BLaER1 treated with 17β-estradiol and CSF1 and Interleukin-3, amounts not matched to agents 10 nM and 100 nM (cell line): ENCODE measurements at regions not wholly inside any gene's neighbourhood (a gene's known extent, or its start where the extent isn't known, plus 50 kb on each side); places are given as distances from the start of the nearest gene placed in this dataset.
A peak's percentile ranks its signal among the peaks of the same experiment; 100 is the strongest.

Experiments used
- H3K27ac ChIP-seq, 11 experiments: shearing (Covaris generic); formaldehyde crosslinking; 2 replicates each; pipeline ENCODE4 v1.8.1; 2022
- H3K27me3 ChIP-seq, 11 experiments: shearing (Covaris generic); formaldehyde crosslinking; 2 replicates each; pipeline ENCODE4 v1.8.1; 2022
- H3K36me3 ChIP-seq, 11 experiments: shearing (Covaris generic); formaldehyde crosslinking; 2 replicates each; pipeline ENCODE4 v1.8.1; 2022
- H3K4me1 ChIP-seq, 10 experiments: shearing (Covaris generic); formaldehyde crosslinking; 2 replicates each; pipeline ENCODE4 v1.8.1; 2022
- H3K4me2 ChIP-seq, 11 experiments: shearing (Covaris generic); formaldehyde crosslinking; 2 replicates each; pipeline ENCODE4 v1.8.1; 2022
- H3K4me3 ChIP-seq, 10 experiments: shearing (Covaris generic); formaldehyde crosslinking; 2 replicates each; pipeline ENCODE4 v1.8.1; 2022
- H3K9ac ChIP-seq, 11 experiments: shearing (Covaris generic); formaldehyde crosslinking; 2 replicates each; pipeline ENCODE4 v1.8.1; 2022
- H3K9me3 ChIP-seq, 11 experiments: shearing (Covaris generic); formaldehyde crosslinking; replicated peaks in 1 of 11; 2 replicates each; pipeline ENCODE4 v1.8.1; 2022
- H4K20me1 ChIP-seq, 11 experiments: shearing (Covaris generic); formaldehyde crosslinking; 2 replicates each; pipeline ENCODE4 v1.8.1; 2022
- Cebpa-rat ChIP-seq, 11 experiments: shearing (Covaris generic); IDR thresholded peaks; 2 replicates each; pipeline ENCODE4 v1.8.1; 2022

GRCh38 chr12:98423963-98424362, 91.4 kb upstream of the TMPO start:
- Histone ChIP-seq H4K20me1 (no peaks in the 10 kb centered on the region), H3K4me1 (peaks cover 6 to 44% (median 22%) of the 10 kb centered on the region in 10 experiments), H3K4me2 (peak overlapping the region in 1 of 11 experiments; percentile 52; a peak in 1 of 22 replicates), H3K36me3 (peaks cover 0 to 34% (median 0%) of the 10 kb centered on the region in 11 experiments; a peak in 6 of 22 replicates), H3K4me3 (no peak overlapping the region), H3K27ac (no peak overlapping the region), H3K9me3 (0 out of 22 replicates have a peak, but pooled peaks cover 0 to under 1% (median 0%) of the 10 kb centered on the region in 11 experiments), H3K9ac (no peak overlapping the region), H3K27me3 (no peaks in the 10 kb centered on the region)
- no peak for TF ChIP-seq Cebpa-rat (IDR thresholded peaks at IDR 0.05)

DNA sequence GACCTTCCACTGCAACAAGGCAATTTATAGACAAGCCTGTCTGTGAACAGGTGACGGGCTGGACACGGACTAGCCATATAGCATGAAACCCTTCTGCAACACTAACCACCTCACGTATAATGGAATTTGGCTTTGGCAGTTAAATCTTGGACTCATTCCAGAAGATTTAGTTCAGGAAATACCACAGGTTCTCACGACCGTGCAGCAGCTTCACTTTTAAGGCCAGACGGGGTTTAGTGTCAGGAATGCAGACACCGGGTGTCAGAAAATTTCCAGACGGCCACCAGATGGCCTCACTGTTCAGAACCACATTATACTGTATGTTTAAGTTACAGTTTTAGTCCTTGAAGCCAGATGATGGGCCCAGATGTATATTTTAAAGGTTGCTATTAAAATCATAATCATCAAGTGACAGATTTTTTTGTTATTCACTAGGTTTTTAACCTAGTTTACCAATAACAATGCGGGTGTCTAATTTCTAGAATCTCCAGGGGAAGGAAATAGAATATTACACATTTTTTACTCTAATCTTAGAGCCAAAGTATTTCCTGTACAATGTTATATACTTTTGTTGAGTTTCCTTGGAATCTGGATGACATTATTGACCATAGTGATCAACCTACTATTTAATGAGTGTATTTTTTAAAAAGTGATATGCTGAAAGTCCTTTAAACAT, 90.5 kb upstream of the TMPO start:
- peak overlapping the region in 3 of 11 experiments; percentile 27 to 54 (median 33); a peak in 3 of 22 replicates for H3K27ac ChIP-seq
- peaks cover 0 to 8% (median 0%) of the 10 kb centered on the region in 11 experiments; a peak in 1 of 22 replicates for H3K9me3 ChIP-seq
- peaks cover 0 to 34% (median 0%) of the 10 kb centered on the region in 11 experiments; a peak in 6 of 22 replicates for H3K36me3 ChIP-seq
- H3K27me3 ChIP-seq: no peaks in the 10 kb centered on the region
- peak overlapping the region in 5 of 11 experiments; percentile 0 to 63 (median 56); a peak in 8 of 22 replicates for H3K4me2 ChIP-seq
- H4K20me1 ChIP-seq: no peaks in the 10 kb centered on the region
- peaks cover 0 to 35% (median 14%) of the 10 kb centered on the region in 10 experiments; a peak in 13 of 20 replicates for H3K4me1 ChIP-seq
- H3K9ac ChIP-seq: 0 out of 22 replicates have a peak overlapping the region, but pooled peaks of 1 of the 11 experiments have one; percentile 13
- TF ChIP-seq Cebpa-rat (IDR thresholded peaks at IDR 0.05): no peak
- no peak overlapping the region for H3K4me3 ChIP-seq

DNA sequence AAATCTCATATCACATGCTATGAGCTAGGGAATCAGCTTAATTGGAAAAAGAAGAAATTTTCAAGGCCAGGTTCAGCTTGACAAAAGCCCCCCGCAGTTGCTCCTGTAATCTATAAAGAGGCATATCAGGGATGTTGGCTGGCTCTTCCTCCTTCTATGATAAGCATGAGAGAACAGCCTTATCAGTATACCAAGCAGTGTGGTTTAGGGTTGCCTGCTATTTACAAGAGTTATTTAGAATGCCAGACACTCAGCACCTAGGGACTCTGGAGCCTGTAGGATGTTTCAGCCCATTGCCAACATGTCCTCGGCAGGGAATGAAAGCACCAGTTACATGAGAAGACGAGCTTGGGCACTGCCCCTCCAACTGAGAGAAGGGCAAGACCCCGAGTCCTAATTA, 89.5 kb upstream of the TMPO start:
- Histone ChIP-seq H3K27me3 (no peaks in the 10 kb centered on the region), H3K9me3 (peaks cover 0 to 8% (median 0%) of the 10 kb centered on the region in 11 experiments; a peak in 3 of 22 replicates), H3K36me3 (peaks cover 0 to 32% (median 0%) of the 10 kb centered on the region in 11 experiments; a peak in 6 of 22 replicates), H4K20me1 (no peaks in the 10 kb centered on the region), H3K9ac (peak overlapping the region in 3 of 11 experiments; percentile 9 to 26 (median 20); a peak in 4 of 22 replicates), H3K4me1 (peaks cover 0 to 27% (median 12%) of the 10 kb centered on the region in 10 experiments; a peak in 12 of 20 replicates), H3K27ac (peak overlapping the region in 5 of 11 experiments; percentile 26 to 54 (median 33); a peak in 9 of 22 replicates), H3K4me2 (peak overlapping the region in 5 of 11 experiments; percentile 4 to 59 (median 52); a peak in 10 of 22 replicates), H3K4me3 (no peak overlapping the region)
- no peak for TF ChIP-seq Cebpa-rat (IDR thresholded peaks at IDR 0.05)

GRCh38 chr12:98431089-98431488, 84.3 kb upstream of the TMPO start:
- H3K9me3 ChIP-seq: peaks cover 18 to 36% (median 21%) of the 10 kb centered on the region in 11 experiments
- H3K4me2 ChIP-seq: peak overlapping the region in 6 of 11 experiments; percentile 10 to 52 (median 38); a peak in 10 of 22 replicates
- H3K4me3 ChIP-seq: no peak overlapping the region
- H3K27ac ChIP-seq: peak overlapping the region in 4 of 11 experiments; percentile 15 to 41 (median 30); a peak in 4 of 22 replicates
- peaks cover 0 to 14% (median 0%) of the 10 kb centered on the region in 11 experiments; a peak in 4 of 22 replicates for H3K36me3 ChIP-seq
- no peak overlapping the region for H3K9ac ChIP-seq
- peaks cover 0 to 37% (median 5%) of the 10 kb centered on the region in 10 experiments; a peak in 11 of 20 replicates for H3K4me1 ChIP-seq
- H3K27me3 ChIP-seq: no peaks in the 10 kb centered on the region
- TF ChIP-seq Cebpa-rat (IDR thresholded peaks at IDR 0.05): no peak
- no peaks in the 10 kb centered on the region for H4K20me1 ChIP-seq

DNA sequence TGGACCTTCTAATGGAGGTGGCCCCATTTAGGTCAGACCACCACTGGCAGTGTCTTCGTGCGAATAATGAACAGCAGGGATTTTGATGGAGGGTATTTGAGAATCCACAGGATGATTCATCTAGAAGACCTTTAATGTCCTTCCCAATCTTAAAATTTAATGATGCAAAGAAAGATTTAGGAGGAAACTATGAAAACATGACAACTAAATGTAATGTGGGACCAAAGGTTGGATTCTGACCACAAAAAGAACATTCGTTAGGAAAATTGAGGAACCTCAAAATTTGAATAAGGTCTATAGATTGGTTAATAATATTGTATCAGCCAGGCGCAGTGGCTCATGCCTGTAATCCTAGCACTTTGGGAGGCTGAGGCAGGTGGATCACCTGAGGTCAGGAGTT, 78.2 kb upstream of the TMPO start:
- Histone ChIP-seq H3K4me2 (peak overlapping the region in 5 of 11 experiments; percentile 36 to 96 (median 81); a peak in 9 of 22 replicates), H4K20me1 (no peaks in the 10 kb centered on the region), H3K36me3 (peaks cover 0 to 14% (median 0%) of the 10 kb centered on the region in 11 experiments; a peak in 4 of 22 replicates), H3K27ac (peak overlapping the region in 6 of 11 experiments; percentile 48 to 100 (median 97); a peak in 12 of 22 replicates), H3K27me3 (no peaks in the 10 kb centered on the region), H3K4me1 (peaks cover 0 to 71% (median 38%) of the 10 kb centered on the region in 10 experiments; a peak in 17 of 20 replicates), H3K4me3 (peak overlapping the region in 1 of 10 experiments; percentile 44; a peak in 1 of 20 replicates), H3K9ac (peak overlapping the region in 2 of 11 experiments; percentile 41 to 50; a peak in 1 of 22 replicates), H3K9me3 (peaks cover 19 to 38% (median 22%) of the 10 kb centered on the region in 11 experiments)
- no peak for TF ChIP-seq Cebpa-rat (IDR thresholded peaks at IDR 0.05)

DNA sequence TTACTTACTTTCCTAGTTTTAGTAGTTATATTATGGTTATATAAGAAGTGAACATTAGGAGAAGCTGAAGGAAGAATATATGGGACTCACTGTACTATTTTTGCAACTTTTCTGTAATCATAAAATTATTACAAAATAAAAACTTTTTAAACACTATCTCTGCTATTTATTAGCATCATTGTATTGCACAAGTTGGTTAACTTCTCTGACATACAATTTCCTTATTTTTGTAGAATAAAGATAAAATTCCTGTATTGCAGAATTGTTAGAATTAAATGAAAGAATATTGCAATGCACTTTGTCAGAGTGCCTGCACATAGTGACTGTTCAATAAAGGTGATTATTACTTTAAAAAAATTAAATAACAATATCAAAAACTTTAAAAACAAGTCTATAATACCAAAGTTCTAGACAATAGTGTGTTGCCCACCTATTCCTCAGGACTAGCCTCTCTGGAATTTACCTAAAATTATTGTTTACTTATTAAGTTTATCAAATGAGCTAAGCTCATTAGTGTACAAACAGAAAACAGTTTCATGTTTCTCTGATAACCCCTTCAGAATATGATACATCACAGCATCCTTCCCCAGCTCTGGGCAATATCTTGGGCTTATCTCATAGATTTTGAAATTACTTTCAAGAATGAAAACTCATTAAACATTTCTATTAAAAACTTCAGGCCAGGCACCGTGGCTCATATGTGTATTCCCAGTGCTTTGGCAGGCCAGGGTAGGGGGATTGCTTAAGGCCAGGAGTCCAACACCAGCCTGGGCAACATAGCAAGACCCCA, 77.4 kb upstream of the TMPO start:
- TF ChIP-seq Cebpa-rat (IDR thresholded peaks at IDR 0.05): no peak
- H3K9ac ChIP-seq: peak overlapping the region in 6 of 11 experiments; percentile 79 to 91 (median 85); a peak in 12 of 22 replicates
- H4K20me1 ChIP-seq: no peaks in the 10 kb centered on the region
- peak overlapping the region in 9 of 11 experiments; percentile 82 to 100 (median 96); a peak in 18 of 22 replicates for H3K27ac ChIP-seq
- H3K4me2 ChIP-seq: peak overlapping the region in 8 of 11 experiments; percentile 55 to 96 (median 80); a peak in 15 of 22 replicates
- H3K36me3 ChIP-seq: peaks cover 0 to 14% (median 0%) of the 10 kb centered on the region in 11 experiments; a peak in 4 of 22 replicates
- peak overlapping the region in 3 of 10 experiments; percentile 34 to 46 (median 44); a peak in 5 of 20 replicates for H3K4me3 ChIP-seq
- H3K4me1 ChIP-seq: peaks cover 0 to 73% (median 42%) of the 10 kb centered on the region in 10 experiments; a peak in 17 of 20 replicates
- peaks cover 19 to 38% (median 22%) of the 10 kb centered on the region in 11 experiments for H3K9me3 ChIP-seq
- H3K27me3 ChIP-seq: no peaks in the 10 kb centered on the region

GRCh38 chr12:98438656-98439230, 76.6 kb upstream of the TMPO start:
- peak overlapping the region in 9 of 11 experiments; percentile 60 to 91 (median 81); a peak in 16 of 22 replicates for H3K9ac ChIP-seq

More at GRCh38 chr12:98438656-98439230, 76.6 kb upstream of the TMPO start:
- peak overlapping the region in 9 of 11 experiments; percentile 47 to 96 (median 80); a peak in 17 of 22 replicates for H3K4me2 ChIP-seq
- no peak for TF ChIP-seq Cebpa-rat (IDR thresholded peaks at IDR 0.05)
- H3K27ac ChIP-seq: peak overlapping the region in 10 of 11 experiments; percentile 76 to 100 (median 96); a peak in 19 of 22 replicates
- peak overlapping the region in 4 of 10 experiments; percentile 12 to 46 (median 39); a peak in 5 of 20 replicates for H3K4me3 ChIP-seq
- H4K20me1 ChIP-seq: no peaks in the 10 kb centered on the region
- peaks cover 0 to 78% (median 44%) of the 10 kb centered on the region in 10 experiments; a peak in 17 of 20 replicates for H3K4me1 ChIP-seq
- no peaks in the 10 kb centered on the region for H3K27me3 ChIP-seq
- peaks cover 19 to 38% (median 22%) of the 10 kb centered on the region in 11 experiments for H3K9me3 ChIP-seq
- peaks cover 0 to 14% (median 0%) of the 10 kb centered on the region in 11 experiments; a peak in 4 of 22 replicates for H3K36me3 ChIP-seq
